ENCODE measurements at regions not wholly inside any gene's neighbourhood (a gene's known extent, or its start where the extent isn't known, plus 50 kb on each side); places are given as distances from the start of the nearest gene placed in this dataset.

DNA sequence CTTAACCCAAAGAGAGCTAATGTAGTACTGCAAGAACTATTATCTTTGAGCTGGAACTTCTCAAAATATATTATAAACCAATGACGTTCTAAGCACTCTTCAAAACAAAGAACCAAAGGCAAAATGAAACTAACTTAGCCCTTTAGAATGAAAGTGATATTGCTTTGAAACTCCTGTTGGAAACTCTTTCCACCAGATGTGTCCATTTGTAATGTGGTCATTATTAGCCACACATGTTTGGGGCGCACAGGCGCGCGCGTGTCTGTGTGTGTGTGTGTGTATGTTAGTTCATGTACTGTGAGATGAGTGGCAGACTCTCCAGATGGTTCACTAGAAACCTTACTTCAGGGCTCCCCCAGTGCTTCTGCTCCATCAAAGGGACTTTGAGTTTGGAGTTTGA lies 323.4 kb downstream of the BCL11A start:
- TF ChIP-seq CTCF (IDR thresholded peaks at IDR 0.05) (no peak), POLR2A (IDR thresholded peaks at IDR 0.05) (no peak), EP300 (IDR thresholded peaks at IDR 0.05) (no peak)
